GM13977 (cell line): ENCODE measurements at regions not wholly inside any gene's neighbourhood (a gene's known extent, or its start where the extent isn't known, plus 50 kb on each side); places are given as distances from the start of the nearest gene placed in this dataset.

Experiments used
- DNase-seq: peaks from one replicate; pipeline ENCODE4 v3.0.0; 2012; ENCODE audit warnings: low spot score
- in situ Hi-C: fragments of 300-500 bp; cut with MboI; formaldehyde crosslinking; loops from one replicate; pipeline ENCODE4 v1.12.0; 2022; ENCODE audit warnings: low sequenced_read_pairs, low pct_unique_long_range_greater_than_20kb, mixed read lengths, inconsistent platforms; ENCODE audit not compliant: unreplicated experiment
- TF ChIP-seq, protein P1 (sequence below): IDR thresholded peaks from 2 replicates; pipeline ENCODE4 v1.5.1; 2012; ENCODE audit warnings: mild to moderate bottlenecking, control low read depth; ENCODE audit not compliant: insufficient read depth; ENCODE audit errors: extremely low read depth, missing control alignments

DNA sequence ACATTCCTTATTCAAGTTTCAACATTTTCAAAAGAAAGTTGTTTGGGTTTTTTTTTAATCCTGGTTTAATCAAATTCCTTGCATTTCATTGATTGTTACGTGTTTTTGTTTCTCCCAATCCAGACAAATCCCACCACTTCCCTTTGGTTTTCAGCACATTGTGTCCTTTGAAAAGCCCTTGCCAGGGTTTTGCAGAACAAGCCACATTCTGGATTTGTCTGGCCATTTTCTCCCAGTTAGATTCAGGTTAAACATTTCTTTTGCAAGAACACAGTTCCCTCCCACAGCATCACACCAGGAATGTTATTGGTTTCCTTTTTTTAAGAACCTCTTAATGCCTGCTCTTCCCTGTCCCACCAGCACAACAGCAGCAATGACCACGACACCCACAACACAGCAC lies 278.0 kb upstream of the SALL1 start:
- TF ChIP-seq, protein P1, sequence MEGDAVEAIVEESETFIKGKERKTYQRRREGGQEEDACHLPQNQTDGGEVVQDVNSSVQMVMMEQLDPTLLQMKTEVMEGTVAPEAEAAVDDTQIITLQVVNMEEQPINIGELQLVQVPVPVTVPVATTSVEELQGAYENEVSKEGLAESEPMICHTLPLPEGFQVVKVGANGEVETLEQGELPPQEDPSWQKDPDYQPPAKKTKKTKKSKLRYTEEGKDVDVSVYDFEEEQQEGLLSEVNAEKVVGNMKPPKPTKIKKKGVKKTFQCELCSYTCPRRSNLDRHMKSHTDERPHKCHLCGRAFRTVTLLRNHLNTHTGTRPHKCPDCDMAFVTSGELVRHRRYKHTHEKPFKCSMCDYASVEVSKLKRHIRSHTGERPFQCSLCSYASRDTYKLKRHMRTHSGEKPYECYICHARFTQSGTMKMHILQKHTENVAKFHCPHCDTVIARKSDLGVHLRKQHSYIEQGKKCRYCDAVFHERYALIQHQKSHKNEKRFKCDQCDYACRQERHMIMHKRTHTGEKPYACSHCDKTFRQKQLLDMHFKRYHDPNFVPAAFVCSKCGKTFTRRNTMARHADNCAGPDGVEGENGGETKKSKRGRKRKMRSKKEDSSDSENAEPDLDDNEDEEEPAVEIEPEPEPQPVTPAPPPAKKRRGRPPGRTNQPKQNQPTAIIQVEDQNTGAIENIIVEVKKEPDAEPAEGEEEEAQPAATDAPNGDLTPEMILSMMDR, result no peak
- DNase-seq, result no peak
- in situ Hi-C loops, result no loop called here

DNA sequence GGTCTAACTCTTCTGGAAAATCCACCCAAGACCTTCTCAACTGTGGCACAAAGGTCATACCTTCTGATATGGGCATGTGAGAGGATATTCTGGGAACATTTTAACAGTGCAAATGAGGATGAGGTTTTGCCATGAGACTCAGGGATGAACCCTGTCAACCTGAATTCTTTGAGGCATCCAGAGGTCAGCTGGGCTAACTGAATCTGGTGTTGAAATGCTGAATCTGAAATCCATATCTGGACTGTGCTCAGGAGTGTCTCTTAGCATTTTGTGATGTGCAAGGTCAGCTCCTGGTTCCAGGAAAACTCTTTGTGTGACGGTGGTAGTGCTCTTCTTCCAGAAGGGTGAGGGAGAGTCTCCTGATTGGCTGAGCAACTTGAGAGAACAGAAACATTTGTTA lies 276.0 kb upstream of the SALL1 start:
- no peak for DNase-seq
- in situ Hi-C loops, result no loop called here
- TF ChIP-seq, protein P1, result no peak

DNA sequence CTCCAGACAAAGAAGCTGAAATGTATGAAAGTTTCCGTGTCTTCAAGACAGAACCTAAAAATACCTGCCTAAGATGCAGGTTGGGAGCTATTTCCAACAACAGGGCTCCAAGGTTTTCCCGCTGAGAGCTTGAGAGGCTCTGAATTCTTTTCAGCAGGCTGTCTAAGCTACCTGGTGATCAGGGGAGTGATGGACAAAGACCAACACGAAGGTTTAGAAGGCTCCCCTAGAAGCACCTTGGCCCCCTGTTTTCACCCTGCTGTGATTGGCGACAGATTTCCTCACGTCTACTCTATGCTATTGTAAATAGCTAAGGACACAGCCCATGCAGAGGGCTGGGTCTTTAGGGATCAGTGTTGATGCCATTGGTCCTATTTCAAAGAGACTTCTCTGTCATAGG lies 275.2 kb upstream of the SALL1 start:
- DNase-seq, result no peak
- TF ChIP-seq, protein P1, result no peak
- in situ Hi-C loops, result no loop called here

DNA sequence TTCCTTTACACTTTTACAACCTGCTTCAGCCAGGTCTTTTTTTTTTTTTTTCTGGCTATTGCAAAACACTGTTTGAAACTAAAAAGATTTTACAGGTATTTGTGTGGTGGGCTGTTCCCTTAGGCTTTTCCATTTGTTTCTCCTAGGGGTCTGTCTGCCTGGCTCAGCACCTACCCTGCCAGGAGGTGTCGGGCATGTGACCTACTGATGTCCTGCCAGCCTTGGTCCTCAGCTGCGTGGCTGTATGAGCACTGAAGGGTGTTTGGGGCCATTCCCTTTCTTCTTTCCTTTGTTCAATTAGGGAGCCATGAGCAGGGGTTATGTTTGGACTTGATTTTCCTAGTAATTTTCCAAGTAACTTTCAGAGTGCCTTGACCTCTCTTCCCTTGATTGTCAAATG lies 269.2 kb upstream of the SALL1 start:
- TF ChIP-seq, protein P1, result no peak
- DNase-seq, result no peak
- in situ Hi-C loops, result no loop called here

DNA sequence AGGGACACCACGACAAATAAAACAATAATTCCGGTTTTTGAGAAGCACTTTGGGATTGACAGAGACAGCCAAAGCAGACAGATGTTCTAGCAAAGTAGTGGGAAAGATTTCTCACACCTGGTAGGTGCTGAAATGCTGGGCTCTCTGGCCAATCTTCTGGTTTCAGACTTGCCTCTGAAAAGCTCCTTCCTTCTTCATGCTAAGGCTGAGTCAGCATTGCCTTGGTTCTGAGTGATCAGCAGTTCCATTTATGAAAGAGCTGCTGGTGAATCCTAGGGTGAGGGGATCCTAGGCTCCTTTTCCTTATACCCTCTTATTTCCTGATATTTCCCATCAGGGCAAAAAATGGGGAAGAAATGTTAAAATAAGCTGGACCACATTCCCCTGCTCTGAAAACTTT lies 268.7 kb upstream of the SALL1 start:
- in situ Hi-C loops, result no loop called here
- DNase-seq, result no peak
- TF ChIP-seq, protein P1, result no peak

DNA sequence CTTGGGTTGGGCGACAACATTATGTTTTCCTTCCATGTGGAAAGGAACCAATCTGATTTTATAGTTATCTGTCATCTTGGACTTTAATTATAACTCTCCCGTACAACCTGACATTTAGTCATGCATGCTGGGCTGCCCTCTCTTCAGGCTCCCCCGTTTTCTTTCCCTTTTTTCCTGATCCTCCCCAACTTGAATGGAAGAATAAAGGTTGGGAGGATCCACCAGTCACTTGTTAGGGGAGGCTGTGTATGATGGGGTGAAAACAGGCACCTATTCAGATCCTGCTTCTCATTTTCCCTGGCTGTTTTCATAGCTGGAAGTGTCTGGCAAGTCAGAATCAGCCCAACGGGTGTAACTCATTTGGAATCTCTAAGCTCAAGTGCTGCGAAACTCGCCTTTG lies 267.2 kb upstream of the SALL1 start:
- DNase-seq, result no peak
- in situ Hi-C loops, result no loop called here
- TF ChIP-seq, protein P1, result no peak

DNA sequence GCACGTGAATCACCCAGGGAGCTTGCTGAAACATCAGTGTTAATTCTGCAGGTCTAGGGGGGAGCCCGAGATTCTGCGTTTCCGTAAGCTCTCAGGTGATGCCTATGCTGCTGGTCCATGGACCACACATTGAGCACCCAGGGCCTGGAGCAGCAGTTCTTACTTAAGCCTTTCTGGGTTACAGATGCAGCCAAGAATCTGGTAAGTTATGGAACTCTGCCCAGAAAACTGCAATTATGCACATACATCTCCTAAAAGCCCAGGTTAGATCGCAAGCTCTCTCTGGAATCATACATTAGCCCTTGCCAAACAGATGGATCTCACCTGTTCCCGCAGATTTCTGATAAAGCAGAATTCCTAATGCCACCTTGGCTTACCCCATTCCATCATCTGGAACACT lies 265.9 kb upstream of the SALL1 start:
- TF ChIP-seq, protein P1, result no peak
- no peak for DNase-seq
- in situ Hi-C loops, result no loop called here
